ENCODE measurements at regions not wholly inside any gene's neighbourhood (a gene's known extent, or its start where the extent isn't known, plus 50 kb on each side); places are given as distances from the start of the nearest gene placed in this dataset.

GRCh38 chr12:130220706-130221100 lies 58.4 kb downstream of the FZD10 start:
- TF ChIP-seq MAX (IDR thresholded peaks at IDR 0.05; ENCODE audit: low read depth, low read length) = no peak
- TF ChIP-seq CTCF (IDR thresholded peaks at IDR 0.05; ENCODE audit: low read depth, low read length) = no peak

Data from NB4 (cell line).